Sigmoid colon (tissue), 4 donors: ENCODE measurements at regions not wholly inside any gene's neighbourhood (a gene's known extent, or its start where the extent isn't known, plus 50 kb on each side); places are given as distances from the start of the nearest gene placed in this dataset.
"Not testable (repeated sequence)": the region's sequence is repeated elsewhere in the genome, so short reads cannot be mapped to it uniquely, and the experiment has no call there.

ENCODE experiments used
- CTCF ChIP-seq, 4 experiments: fragments of 450-650 bp in 3 of 4; fragments of 200-600 bp in 1 of 4; IDR thresholded peaks; one replicate each; pipeline ENCODE4 v1.5.1; 2016 to 2019; ENCODE audit warnings: antibody characterized with exemption in 4 of 4, mild to moderate bottlenecking in 3 of 4, moderate library complexity in 2 of 4
- EP300 ChIP-seq, 4 donors: sonication (generic); formaldehyde crosslinking; IDR thresholded peaks; one replicate each; pipeline ENCODE4 v1.6.1; 2017; ENCODE audit warnings: antibody characterized with exemption in 4 of 4
- POLR2AphosphoS5 ChIP-seq, 4 donors: sonication (generic); formaldehyde crosslinking; IDR thresholded peaks; one replicate each; pipeline ENCODE4 v1.6.1; 2017; ENCODE audit warnings: antibody characterized with exemption in 4 of 4

GRCh38 chr7:54454700-54455099 is 87.5 kb upstream of the VSTM2A start:
- TF ChIP-seq POLR2AphosphoS5, EP300, CTCF (IDR thresholded peaks at IDR 0.05): not testable (repeated sequence)
